CD4-positive, alpha-beta T cell treated with Interleukin-15 for 1 hour (primary cell): ENCODE measurements at regions not wholly inside any gene's neighbourhood (a gene's known extent, or its start where the extent isn't known, plus 50 kb on each side); places are given as distances from the start of the nearest gene placed in this dataset.

Experiments used
- DNase-seq: peaks from one replicate; pipeline ENCODE4 v3.0.0-alpha.2; 2020

DNA sequence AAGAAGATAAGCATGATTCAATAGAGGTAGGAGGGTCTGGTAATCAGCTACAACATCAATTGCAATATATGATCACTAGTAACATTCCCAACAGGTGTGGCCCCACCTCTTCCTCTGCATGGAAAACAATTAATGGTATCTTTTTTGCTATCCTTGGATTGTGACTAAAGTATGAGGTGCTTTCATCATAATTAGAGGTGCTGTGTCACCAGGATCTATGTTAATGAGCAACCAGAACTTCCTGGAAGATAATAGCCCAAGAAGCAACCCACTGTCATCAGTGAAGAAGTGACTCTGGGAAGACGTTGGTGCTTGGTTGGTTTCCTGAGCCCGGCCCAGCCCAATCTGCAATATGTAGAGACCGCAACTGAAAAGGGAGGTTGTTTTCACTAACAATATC, 167.2 kb downstream of the SETD4 start:
- DNase-seq, result no peak

DNA sequence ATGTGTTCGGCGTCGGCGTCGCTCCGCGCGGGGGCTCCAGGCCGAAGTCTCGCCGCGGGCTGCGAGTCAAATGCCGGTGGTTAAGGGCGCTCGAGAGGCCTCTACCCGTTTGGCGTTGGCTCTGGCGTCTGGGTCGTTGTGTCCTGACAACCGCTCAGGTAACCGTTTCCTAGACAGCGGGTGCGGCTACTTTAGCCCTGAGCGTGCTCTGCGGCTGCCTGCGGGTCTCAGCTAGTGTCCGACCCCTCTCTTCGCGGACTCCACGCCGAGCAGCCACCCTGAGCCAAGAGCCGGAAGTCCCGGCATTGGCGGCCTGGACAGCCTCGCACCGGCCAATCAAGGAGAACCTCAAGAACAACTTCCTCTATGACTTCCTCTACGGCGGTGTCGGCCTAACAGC, 173.4 kb downstream of the SETD4 start:
- no peak for DNase-seq

DNA sequence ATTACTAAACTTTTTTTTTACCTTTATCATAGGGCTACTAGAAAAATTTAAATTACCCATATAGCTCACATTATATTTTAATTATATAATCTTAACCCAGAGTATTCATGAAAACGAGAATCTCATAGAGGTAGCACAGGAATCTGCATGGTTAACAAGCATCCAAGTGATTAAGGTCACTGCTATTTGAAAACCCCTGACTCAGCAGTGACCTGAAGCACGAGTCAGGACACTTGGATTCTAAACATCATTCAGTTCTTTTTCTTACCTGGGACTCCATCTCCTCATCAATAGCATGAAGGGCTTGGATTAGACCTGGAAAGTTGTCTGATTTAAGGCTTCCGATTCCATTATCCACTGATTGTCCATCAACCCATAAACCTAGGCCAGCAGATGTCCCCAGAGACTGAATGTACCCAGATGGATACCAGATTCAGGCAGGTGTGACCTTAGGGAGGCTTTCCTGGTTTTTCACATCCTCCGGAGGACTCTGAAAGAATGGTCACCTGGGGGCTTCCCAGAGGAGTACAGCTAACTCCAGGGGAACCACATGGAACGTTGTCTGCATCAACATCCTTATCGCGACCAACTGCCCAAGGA, 174.3 kb downstream of the SETD4 start:
- no peak for DNase-seq

DNA sequence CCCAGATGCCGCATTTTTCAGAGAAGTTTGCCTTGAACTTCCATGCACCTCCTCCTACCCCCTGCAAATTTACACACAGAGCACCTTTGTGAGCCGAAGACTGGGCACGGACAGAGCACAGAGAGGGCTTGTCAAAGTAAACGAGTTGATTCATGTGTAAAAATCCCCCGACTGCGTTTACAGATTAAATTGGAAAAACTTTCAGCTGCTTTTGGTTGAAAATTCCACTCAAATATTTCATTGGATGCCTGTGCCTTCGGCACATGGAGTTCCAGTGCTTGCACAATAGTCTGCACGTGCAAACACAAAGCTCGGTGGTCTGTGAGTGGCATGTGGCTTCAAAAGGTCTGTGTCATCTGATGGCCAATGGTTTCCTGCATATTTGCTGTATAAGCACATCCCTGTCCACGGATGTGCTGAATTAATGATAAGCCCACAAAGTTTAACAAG, 177.5 kb downstream of the SETD4 start:
- no peak for DNase-seq

DNA sequence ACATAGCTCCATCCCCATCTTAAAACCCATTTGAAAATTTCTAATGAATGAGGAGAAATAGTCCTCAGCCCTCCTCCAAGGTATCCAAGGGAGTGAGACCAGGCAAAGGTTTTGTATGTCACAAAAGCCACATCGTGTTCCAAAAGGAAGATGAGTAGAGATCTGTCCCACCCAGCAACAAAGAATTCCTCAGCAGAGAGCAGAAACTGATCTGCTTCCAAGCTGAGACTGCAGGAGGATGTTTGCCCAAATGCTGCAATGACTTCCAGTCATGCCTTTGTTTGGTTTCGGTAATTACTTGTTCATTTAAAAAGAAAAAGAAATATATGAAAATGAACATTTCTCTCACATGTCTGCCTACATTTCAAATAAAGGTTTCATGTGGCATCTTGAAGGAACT, 186.9 kb downstream of the SETD4 start:
- DNase-seq, result no peak

DNA sequence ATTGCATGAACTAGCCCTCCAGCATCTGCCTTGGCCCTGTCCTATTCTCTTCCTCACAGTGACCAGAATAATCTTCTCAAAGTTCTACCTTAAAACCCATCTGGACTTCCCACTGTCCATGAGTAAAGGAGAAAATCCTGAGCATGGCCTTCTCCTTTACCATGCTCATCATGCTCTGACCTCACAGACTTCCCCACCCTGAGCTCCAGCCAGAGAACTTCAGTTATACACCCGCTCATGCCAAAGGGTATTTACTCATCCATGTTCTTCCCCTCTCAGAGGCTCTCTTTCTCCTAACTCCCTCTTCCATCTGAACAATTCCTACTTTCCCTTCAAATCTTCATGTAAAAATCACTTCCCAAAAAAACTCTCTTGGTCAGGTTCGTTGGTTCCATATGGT, 188.4 kb downstream of the SETD4 start:
- no peak for DNase-seq

DNA sequence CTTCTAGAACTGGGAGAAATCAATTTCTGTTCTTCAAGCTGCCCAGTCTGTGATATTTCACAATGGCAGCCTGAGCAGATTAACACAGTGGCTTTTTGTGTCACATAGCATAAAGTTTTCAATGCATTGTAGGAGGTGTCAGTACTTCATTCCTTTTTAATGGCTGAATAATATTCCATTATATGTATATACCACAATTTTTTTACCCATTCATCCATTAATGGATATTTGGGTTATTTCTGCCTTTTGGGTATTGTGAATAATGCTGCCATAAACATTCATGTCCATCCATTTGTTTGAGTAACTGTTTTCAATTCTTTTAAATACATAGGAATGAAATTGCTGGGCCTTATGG, 191.5 kb downstream of the SETD4 start:
- DNase-seq, result no peak

DNA sequence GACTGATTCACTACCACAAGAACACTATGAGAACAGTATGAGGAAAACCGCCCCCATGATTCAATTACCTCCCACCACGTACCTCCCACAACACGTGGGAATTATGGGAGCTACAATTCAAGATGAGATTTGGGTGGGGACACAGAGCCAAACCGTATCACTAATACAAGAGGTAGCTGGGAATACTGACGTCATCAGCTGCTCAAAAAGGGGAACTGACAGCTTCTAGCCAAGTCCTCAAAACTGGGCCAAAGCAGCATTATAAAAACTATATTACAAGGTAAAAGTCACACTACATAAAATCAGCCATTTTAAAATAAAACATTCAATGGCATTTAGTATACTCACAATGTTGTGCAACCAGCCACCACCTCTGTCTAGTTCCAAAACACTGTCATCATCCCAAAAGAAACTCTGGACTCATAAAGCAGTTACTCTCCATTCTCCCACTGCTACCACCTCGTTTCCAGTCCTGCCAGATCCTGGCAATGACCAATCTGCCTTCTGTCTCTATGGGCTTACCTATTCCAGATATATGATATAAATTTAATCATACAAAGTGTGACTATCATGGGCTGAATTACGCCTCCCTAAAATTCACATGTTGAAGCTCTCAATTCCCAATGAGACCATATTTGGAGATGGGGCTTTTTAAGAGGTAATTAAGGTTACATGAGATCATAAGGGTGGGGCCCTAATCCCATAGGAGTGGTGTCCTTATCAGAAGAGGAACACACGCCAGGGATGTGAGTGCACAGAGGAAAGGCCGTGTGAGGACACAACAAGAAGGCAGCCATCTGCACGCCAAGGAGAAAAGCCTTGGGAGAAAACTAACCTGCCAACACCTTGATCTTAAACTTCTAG, 192.1 kb downstream of the SETD4 start:
- no peak for DNase-seq

DNA sequence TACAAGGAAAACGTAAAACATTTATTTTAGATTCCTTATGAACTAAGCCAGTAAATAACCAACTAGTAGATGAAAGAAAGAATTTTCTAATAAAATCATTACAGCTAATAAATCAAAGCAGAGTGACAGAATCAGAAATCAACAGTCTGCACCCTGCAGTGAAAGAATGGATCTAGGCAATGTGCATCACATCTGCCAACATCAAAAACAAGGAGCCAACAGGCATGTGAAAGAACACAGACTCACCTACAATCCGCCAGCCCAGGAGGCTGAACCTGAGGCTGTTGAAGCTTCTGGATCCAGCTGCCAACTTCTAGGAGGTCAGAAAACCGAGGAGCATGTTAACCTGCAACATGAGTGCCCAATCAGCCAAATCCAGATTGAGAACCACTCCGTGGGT, 196.3 kb downstream of the SETD4 start:
- no peak for DNase-seq

DNA sequence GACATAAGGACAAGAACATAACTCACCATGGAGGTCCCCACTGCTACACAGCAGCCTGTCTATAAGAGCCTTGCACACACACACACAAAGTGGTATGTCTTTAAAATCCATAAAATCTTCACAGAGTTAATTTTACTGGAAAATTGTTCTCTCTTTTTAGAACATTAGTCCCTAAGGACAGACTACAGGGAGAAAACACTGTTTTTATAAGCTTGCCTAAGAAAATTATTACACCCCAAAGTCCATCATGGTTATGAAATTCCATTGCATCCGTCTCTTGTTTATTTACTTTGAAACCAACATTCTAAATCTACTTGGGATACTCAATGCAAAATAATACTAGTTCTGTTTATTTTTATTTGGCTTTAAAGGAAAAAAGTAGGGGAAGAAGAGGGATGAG, 197.4 kb downstream of the SETD4 start:
- DNase-seq, result no peak

DNA sequence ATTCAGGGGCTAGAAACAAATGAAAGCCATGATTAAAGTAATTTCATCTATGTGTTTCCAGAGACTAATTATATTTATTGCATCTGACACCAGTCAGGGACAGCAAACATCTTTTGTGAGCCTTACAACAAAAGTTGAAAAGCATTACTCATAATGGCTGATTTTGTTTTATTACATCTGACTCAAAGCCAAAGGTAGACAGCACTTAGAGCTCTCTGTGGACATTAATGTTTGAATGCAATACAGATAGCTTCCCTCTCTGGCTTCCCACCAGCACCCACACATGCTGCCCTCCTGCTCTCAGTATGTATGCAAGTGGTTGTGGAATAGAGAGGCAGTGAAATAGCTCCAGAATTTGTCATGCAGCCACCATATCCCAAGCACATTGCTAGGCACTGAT, 198.7 kb downstream of the SETD4 start:
- no peak for DNase-seq

DNA sequence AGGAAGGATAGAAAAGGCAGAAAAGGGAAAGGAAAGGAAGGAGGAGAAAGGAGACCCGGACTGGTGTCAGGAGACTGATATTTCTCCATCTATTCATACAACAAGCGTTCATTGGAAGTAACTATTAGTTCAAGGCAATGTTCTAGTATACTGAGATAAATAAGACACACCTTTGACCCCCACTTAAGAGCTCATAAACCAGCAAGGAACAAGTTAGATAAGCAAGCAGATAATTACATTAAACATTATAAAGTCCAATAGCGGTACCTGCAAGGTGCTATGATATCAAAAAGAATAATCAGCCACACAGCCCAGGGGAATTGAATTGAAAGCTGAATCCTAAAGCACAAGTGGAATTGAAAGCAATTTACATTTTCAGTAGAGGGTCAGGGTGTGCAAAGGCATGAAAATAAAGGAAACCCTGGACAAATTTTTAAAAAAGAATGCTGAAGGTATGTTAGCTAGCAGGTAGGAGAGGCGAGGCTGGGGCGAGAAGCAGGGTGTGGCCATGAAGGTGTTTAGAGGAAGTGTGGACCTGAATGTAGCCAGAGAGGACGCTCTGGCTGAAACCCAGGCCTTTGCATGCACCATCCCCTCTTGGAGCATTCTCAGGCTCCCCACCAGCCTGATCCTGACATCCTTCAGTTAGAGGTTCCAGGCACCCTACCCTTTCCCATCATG, 200.0 kb downstream of the SETD4 start:
- DNase-seq, result no peak

DNA sequence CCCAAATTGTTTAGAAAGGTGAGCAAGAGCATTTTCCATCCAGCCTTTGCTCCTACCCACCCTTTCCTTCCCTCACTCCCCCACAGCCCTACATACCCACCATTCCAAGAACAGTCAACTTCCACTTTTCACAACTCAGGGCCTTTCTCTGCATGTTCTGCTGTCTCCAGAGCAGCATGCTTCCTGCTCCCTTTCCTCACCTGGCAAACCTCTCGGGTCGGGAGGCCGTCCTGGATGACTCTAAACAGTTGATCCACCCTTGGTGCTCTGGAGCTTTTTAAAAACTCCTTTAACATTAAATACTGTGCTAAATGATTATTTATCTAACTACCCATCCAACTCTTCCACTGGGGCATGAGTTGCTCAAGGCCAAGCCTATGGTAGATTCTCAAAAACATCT, 200.6 kb downstream of the SETD4 start:
- no peak for DNase-seq

DNA sequence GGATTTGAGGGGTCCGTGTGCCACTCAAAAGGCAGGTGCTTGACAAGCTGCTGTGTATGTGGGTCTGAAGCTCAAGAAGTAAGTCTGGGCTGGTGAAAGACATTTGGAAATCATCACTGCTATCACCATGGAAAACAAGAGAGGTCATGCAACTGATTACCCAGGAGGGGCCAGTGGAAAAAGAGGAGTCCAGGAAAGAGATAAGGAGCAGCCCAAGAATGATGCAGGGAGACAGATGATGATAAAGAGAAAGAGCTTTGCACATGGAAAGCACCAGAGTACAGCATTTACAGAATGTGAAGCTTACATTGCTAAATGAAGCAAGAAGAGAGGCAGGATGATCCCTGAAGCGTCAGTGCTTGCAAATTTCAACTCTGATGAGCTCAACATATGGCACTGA, 203.2 kb downstream of the SETD4 start:
- DNase-seq, result no peak

DNA sequence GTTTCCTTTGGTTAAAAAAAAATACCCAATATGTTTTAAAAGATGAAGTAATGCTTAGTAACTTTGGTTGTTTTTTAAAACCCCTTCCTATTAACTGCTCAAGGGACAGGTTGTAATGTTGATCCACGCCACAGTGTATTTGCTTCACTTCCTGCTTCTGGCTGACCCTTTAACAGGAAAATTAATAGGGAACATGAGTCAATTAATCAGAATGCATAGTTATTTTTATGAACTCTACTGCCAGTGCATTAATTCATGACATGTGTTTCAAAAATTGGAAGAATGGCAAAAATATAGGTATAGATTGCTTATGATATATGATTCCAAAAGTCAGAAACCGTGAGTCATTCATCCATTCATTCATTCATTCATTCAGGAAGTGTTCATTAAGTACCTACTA, 204.8 kb downstream of the SETD4 start:
- DNase-seq, result no peak

DNA sequence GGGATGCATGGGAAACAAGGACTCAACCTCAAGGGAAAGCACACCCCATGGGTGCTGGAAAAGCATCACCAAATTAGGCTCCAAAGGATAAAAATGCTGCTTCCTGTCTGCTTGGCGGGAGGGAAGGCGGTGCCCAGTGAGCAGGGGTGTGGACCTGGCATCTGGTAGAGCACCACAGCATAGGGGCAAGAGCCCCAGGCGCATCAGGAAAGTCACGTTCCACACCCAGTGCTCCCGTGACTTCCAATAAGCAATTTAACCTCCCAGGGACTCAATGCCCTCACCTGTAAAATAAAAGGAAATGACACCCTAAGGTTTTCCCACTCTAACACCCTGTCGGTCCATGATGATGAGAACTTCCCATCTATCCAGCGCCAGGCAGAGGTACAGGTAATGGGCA, 206.0 kb downstream of the SETD4 start:
- no peak for DNase-seq

DNA sequence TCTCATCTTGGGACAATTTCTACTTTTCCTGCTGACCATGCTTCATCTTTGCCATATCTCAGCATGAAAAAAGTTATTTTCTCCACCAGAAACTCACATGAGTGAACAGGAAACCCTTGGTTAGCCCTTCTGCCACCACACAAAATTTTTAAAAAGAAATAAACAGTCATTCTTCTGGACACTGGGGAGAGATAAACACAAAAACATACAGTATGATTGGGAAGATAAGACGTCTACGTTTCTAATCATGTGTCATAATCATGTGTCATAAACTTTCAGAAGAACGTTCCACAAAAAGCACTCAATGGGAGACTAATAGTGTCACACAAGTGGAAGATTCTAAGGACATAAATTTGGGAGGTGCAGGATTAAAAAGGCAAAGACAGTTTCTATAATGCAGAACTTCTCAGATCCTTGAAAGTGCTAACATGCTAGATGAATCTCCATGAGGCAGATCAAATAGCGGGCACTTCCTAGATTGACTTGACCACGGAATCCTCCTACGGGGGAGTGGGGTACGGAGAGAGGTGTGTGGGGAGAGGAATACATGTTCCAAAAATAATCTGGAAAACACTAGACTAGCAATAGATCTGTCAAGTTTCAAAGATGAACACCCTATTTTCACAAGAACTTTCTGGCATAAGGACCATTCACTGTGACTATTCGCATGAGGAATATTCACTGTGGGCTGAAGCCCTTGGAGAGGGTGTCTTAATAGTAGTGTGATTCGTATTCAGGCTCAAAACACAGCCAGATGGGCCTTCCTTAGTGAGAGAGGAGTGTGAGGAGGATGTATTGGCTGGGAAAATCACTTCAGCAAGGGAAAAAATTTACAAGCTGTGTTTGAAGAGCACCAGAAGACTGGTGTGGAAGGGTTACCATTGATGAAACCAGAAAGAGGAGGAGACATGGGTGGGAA, 206.7 kb downstream of the SETD4 start:
- no peak for DNase-seq

DNA sequence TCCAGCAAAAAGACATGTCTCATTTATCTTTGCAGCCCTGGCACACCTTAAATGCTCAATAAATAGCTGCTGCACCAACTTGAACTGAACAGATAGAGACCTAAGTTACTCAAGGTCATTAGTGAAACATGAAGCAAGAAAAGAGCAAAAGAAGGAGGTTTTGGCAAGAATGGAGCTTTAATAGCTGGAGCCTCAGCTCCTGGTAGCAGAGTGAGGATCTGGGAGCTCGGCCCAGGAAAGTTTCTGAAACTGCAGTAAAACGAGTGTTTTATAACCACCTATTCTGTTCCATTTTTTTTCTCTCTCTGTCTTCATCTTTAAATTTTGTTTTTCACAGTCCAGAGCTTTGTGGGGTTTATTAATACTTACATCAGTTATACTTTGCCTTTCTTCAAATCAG, 207.5 kb downstream of the SETD4 start:
- no peak for DNase-seq

DNA sequence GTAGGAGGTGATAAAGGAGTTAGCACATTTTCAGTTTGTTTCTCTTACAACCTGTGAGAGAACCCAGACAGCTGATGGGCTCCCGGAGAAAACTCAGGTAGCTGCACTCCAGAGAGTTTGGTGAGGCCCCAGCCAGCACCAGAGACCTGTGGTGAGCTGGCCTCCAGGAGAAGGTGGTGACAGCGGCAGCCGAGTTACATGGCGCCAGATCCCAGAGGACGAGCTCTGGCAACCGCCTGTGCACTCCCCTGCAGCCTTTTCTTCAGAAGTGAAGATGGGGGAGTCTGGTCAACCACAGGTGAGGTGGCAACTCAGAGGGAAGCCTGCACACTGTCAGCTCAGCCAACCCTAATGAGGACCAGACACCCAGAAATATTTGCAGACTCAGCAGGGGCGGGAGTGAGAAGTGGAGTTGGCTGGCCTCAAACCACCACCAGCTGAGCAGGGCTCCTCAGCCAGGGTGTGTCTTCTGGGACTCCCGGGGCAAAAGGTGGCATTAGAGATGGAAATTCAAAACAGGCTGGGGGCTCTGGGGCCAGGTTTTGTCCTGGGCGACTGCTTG, 209.7 kb downstream of the SETD4 start:
- DNase-seq, result no peak

DNA sequence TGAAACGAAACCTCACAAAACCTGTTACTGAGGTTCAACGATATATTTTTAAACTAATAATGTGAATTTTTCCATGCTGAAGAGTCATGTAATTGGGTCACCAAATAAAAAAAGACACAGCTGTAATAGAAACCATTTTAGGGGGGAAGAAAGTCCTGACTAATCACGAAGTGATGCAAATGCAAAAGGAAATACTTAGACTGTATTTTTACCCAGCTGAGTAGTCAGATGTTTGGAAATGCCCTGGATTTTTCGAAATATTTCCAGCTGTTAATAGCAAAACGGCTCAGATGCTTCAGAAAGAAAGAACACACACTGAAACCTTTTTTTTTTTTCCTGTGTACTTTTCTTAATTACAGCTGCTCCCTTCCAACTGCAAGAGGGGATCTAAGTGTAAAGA, 210.3 kb downstream of the SETD4 start:
- DNase-seq, result no peak

DNA sequence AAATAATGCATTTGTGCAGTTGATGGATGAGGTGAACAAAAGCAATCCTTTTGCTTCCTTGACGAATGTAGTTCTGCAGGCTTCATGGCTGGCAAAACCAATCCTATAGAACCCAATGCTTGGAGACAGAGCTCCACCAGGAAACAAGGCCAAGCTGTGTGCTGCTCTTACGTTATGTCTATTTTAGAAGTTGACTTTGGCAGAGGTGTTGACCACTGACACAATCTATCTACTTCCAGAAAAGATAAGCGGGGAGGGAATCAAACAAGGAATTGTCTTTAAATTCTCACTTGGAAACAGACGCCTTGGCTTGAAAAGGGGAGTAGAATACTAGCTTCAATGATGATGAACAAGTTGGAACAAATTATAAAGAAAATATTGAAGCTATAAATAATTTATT, 211.2 kb downstream of the SETD4 start:
- DNase-seq, result no peak

DNA sequence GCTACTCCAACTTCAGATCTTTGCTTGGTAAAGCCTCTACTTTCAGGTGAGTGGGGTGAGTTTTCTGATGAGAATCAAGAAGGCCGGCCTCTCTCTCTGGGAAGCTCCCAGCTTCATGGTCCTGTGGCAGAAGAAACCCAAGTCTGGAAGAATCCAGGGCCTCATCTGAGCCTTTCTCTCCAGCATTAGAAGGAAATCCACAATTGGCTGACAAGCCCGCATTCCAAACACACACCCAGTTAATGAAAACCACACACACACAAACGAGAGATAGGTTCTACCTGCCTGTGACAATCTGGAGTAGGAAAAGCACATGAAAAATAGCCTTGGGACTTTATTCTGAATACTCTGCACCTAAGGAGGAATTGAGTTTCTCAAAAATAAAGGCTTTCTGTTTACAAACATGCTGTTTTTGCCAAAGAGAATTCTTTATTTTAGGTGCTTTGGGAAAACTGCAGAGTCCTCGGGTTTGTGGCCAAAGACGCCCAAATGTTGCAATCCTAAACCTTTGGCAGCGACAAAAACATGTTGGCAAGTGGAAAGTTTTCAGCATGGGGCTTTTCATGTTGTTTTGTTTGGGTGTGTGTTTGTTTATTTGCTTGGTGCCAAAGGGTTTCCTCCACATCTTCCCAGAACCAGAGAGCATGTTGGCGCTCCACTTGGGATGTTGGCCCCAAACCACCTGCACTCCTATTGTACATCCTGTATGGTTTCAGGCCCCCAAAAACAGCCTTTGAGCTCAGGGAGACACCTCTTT, 216.2 kb downstream of the SETD4 start:
- DNase-seq, result no peak
